Glomerular visceral epithelial cell (primary cell): ENCODE measurements at regions not wholly inside any gene's neighbourhood (a gene's known extent, or its start where the extent isn't known, plus 50 kb on each side); places are given as distances from the start of the nearest gene placed in this dataset.
"Not testable (repeated sequence)": the region's sequence is repeated elsewhere in the genome, so short reads cannot be mapped to it uniquely, and the experiment has no call there.

Source experiments
- DNase-seq: peaks from one replicate; pipeline ENCODE4 v3.0.0-alpha.2; 2016; ENCODE audit errors: extremely low spot score

DNA sequence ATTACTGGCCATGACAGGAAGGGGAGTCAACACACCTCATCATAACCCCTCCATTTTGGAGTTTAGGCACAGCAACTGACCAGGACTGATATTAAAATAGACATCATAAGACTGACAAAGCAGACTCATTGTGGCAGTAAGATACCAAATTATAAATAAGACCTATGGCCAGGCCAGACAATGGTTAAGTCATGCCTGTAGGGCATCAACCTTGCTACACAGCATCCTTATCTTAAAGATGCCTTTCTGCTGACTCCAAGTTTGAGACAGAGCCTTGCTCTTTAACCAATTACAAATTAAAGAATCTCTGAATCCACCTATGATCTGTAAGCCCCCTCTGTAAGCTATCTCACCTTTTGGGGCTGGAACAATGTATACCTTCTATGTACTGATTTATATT lies 65.5 kb downstream of the VCX2 start:
- no peak for DNase-seq

DNA sequence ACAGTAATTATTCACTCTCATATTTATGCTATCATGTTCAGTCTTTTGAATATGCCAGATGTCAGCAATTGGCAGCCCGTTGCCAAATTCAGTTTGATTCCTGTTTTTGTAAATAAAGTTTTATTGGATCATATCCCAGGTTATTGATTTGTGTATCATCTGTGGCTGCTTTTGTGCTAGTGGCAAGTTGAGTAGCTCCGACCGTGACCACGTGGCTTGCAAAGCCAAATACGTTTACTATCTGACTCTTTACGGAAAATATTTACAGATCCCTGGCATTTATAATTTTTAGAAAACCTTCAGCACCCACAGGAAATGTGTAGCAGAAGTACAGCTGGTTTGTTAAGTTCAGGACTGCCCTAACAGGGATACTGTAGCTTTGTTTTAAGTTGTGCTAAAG lies 67.4 kb downstream of the VCX2 start:
- no peak for DNase-seq

DNA sequence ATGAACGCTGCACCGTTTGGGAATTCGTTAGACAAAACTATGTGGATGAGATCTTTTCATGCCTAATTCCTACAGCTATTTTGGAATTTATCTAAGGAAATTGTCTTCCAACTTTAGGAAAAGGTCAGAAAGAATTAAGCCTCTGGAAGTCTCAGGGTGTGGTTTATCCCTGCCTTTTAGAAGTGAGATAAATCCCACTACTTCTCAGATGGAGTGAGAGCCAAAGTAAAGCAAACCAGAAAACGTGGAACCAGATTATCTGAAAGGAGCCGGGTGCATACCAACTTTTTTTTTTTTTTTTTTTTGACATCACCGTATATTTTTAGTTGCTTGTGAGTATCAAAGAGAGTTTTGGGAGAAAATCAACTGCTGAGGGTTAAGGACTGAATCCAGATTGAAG lies 79.6 kb downstream of the VCX2 start:
- DNase-seq: no peak

DNA sequence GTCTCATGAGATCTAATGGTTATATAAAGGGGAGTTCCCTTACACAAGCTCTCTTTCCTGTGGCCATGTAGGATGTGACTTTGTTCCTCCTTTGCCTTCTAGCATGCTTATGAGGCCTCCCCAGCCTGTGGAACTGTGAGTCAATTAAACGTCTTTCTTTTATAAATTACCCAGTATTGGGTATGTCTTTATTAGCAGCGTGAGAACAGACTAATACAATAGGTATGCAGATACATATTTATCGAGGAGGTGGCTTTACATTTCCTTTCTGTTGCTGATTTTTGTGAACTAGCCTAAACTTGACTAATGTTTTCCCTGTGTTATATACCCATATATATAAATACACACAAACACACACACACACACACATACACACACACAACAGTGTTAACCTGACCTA lies 80.2 kb downstream of the VCX2 start:
- no peak for DNase-seq

DNA sequence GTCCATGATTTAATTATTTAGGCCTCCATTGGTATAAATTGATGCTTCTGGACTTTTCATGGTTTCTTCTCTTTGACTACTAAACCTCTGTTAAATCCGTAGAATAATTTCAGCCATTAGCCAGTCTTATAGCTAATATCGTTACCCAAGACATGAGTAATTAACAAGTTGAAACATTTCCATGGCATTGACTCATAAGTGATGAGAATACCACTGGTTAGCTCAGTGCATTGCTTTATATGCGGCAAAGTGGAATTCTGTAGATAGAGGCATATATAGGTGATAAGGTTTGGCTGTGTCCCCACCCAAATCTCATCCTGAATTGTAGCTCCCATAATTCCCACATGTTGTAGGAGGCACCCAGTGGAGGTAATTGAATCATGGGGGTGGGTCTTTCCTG lies 80.6 kb downstream of the VCX2 start:
- DNase-seq: no peak

DNA sequence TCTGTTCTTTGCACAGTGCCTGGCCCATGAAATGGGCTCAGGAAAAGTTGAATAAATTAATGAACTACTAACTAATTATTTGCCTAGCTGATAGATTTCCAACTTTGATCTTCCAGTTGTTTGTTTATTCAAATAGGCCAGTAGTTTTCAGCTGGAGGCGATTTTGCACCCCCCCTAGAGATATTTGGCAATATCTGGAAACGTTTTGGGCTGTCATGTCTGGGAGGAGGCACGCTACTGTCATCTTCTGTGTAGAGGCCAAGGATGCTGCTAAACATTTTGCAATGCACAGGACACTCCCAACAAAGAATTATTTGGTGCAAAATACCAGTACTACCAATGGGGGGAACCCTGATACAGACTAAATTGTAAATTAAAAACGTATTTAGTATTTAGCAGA lies 81.9 kb downstream of the VCX2 start:
- DNase-seq: no peak

DNA sequence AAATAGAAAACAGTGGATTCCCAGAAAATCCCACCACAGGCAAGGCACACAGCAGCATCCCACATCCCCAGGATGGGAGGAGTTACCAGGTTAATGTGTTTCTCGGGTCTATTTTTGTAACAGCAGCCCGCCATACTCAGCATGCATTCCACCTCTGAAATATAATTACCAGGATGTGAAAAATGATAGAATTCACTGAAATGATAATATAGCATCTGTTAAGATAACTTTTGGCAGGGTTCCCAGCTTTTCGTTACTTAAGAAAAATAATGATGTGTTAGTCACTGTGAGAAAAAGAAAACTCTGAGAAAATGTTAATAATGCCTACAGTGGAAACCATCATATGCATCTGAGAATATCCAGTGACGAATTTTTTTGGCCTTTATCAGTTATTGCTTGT lies 87.1 kb downstream of the VCX2 start:
- peak; percentile 53 for DNase-seq

DNA sequence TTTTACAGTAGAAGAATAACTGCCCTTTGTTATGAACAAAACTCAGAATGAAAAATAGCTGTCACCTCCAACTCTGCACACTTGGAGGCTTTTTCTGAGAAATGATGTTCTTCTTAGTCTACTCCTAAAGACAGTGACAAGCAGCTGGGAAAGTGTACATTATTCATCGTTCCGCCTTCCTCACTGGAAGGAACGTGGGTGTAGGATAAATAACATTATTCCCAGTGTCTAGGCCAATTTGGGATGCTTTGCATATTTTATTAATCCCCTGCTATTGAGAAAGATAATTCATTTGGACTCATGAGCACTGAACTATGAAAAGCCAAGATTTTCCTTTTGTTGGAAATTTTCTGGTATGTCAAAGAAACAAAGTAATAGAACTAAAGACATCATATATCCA lies 87.8 kb downstream of the VCX2 start:
- no peak for DNase-seq

DNA sequence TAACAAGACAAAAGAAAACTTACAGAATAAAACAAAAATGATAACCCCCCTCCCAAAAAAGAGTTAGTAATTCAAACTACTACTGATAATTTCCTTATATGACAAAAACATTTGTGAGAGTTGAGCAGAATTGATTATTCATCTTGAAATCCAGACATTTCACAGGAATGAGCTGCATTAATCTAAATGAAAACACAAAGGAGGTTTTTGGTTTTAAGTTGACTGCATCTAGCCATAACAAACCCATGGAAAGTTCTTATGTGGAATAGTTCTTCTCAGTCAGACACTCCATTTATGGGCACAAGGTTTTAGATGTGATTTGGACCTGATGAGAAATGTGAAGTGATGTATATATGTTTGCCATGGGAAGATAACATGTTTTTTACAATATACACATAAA lies 95.4 kb downstream of the VCX2 start:
- no peak for DNase-seq

DNA sequence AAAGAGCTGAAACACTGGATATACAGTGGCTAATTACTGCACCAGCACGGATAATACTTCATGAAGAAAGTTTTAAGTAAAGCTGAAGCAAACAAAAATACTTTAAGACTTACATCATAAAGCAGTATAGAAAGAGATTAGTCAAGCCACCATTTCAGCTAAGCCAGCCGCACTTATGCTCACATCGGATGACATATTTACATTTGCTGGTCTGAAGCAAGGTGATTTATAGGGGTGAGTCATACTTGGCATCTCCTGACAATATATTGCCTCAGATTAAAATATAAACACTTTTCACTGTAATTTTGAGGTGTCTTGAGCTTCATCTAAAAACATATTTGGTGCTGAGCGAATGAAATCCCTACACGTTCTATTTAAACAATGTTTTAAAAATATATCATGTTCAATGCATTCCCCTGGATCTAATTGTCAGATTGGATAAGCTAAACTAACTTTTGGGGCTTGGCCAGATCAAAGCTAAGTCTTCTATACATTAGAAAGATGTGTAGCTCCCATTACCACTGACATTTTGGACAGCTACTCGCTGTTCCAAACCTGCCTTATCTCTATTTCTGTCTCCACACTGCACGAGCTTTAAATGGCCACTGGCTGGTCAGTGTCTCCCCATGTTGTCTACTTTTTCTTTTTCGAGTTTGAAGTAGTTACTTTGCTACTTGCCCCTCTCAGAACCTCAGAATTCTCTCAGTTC lies 103.2 kb downstream of the VCX2 start:
- peak; percentile 49 for DNase-seq

DNA sequence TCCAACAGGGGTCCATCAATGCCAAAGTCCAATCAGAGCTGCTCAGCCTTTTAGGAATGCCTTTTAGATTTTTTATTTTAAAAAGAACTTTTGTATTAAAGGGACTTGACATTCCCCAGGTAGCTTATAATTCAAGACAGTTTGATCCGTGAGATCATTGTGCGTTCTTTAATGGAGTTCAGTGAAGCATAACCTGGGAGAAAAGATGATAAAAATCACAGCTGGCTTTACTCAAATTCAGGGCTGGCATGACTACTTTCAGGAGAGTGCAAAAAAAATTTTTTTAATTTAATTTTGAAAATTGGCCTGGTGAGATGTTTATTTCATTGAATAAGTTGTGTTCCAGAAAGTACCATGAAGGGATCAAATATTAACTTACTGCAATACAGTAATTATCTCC lies 118.2 kb downstream of the VCX2 start:
- no peak for DNase-seq

DNA sequence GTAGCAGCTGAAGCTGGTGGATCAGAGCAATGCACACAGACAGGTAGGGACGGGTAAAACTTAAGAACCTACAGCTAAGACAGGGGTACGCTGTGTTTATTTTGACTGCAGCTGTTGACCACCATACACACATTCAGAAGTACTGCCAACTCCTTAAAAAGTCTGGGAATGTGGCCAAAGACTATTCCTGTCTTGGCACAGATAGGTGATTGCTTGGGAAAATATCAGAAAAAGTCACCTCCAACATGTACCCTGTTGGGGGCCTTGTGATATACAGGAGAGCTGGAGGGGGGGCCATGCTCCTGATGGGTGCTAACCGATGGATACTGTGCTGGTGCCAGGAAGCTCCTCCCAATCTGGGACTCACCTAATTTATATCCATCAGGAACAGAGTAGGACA lies 121.2 kb downstream of the VCX2 start:
- no peak for DNase-seq

DNA sequence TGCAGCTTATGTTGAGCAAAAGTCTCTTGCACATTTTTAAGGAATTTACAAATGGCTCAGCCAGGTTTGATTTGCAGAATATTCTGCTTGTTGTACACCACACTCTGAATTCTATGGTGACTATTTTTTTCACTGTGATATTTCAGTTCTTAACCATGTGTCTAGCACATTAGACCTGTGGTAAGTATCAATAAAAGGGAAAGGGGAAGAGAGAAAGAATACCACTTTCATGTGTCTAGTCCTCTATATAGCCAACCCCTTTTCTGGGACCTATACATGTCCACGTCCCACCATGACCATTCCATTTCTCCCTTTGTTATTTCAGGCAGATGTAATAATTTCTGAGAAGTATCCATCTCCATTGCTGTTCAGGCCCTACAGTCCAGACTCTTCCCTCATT lies 121.3 kb upstream of the PNPLA4 start:
- DNase-seq: no peak

DNA sequence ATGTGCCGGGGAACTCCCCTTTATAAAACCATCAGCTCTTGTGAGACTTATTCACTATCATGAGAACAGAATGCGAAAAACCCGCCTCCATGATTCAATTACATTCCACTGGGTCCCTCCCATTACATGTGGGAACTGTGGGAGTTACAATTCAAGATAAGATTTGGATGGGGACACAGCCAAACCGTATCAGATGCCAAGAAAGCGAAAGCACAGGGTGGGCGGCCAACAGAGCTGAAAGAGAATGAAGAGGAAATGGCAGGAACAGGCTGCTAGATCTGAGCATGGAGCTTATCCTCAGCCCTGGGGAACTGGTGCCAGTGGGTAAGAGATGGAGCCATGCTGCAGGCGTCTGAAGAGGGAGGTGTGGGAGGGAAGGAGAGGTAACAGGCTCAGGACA lies 117.7 kb upstream of the PNPLA4 start:
- DNase-seq: no peak

DNA sequence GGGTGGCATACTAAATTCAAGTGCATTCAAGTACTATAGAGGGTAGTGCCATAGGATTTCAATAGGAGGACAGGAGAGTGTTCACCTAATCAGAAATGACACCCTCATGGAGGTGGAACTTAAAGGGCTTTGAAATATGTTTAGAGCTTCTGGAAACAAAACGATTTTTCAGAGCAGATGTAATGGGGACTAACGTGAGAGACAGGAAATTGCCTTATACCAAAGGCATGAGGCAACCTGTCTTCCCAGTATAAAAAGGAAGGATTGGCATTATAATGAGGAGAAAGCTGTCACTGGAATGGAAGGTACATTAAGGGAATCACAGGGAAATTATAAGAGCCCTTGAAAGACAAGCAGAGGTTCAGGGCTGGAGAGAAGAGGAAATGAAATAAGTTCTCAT lies 116.3 kb upstream of the PNPLA4 start:
- DNase-seq: no peak

DNA sequence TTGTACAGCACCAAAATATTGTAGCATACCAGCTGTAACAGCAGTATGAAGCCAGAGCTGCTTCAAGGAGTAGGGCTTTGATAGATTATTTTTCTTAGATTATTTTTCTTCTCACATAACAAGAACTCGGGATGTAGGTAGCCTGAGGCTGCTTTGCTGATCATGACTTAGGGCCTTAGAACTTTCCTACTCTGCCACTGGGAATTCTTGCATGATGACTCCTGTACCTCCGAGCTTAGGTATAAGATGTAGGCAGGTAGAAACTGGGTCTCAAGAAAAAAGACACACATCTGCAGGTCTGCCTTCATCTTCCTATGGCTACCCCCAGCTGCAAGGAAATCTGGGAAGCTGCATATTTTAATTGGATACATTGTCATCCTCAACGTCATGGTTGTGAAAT lies 115.9 kb upstream of the PNPLA4 start:
- DNase-seq: no peak

DNA sequence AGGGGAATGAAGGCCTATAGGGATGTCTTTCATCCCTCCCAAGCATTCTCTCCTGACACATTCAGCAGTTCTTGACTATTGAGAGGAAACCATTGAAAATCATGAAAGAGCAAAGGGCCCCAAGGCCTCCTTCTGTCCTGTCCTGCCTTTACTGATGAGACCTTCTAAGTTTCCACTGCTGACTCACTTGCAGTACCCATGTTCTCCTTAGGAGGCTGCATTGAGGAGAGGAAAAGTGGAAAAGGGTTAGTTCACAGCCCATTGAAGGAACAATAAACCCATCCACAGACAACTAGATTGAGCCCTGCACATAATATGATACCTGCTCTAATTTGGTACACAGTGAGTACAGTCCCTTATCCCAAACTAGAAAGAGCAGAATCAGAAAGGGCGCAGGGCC lies 115.1 kb upstream of the PNPLA4 start:
- DNase-seq: no peak

DNA sequence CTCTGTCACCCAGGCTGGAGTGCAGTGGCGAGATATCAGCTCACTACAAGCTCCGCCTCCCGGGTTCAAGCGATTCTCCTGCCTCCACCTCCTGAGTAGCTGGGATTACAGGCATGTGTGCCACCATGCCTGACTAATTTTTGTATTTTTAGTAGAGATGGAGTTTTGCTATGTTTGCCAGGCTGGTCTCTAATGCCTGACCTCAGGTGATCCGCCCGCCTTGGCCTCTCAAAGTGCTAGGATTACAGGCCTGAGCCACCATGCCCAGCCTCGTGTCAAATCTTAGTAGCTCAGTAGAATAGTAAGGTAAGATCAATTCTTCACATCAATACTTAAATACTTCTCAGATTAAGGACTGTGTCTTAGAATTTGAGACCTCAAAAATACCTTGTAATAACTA lies 112.5 kb upstream of the PNPLA4 start:
- not testable (repeated sequence) for DNase-seq

DNA sequence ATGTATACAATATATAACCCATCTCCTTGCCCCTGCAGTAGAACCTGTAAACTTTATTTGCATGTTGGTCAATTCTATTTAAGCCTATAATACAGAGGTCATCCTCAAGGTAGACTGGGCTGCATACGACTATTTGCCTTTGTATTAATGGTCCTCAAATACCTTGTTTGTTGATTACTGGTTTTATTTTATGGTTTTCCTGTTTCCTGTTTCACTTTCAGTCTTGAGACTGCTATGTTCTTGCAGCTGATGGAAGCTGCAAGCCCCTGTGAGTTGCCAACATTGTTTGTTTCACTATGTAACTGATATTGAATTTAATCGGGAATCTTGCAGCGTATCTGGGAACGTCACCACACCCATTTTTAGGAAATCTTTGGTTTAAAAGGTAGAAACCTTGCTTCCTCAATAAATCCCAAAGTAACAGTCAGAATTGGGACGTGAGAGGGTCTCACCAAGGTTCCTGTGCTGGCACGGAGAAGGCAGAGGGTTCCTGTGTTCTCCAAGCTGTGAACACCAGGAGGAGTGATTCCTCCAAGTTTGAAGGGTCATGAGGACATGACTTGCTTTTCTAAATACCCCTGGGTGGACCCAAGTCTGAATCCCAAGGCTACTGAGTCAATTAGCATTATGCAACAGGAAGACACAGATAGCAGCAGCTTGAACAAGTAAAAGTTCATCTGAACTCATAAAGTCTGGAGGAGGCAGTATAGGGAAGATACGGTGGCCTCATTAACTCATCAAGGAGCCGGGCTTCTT lies 110.6 kb upstream of the PNPLA4 start:
- no peak for DNase-seq

DNA sequence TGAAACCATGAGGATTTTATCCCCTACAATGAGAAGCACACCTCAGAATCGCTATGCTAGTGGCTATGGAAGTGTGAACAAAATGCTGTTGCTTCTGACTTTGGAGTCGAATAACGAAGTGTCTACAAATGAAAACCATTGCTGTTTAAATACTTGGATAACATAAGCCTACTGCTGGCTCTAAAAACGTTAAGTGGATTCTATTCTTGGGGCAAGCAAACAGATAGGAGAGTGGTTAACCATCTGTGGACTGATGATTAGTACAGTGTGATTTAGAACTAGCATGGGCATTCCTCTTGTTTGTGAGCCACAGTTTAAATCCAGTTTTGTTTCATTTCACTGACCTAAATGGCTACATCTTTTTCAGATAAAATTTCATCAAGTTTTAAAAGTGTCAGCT lies 109.7 kb upstream of the PNPLA4 start:
- no peak for DNase-seq

DNA sequence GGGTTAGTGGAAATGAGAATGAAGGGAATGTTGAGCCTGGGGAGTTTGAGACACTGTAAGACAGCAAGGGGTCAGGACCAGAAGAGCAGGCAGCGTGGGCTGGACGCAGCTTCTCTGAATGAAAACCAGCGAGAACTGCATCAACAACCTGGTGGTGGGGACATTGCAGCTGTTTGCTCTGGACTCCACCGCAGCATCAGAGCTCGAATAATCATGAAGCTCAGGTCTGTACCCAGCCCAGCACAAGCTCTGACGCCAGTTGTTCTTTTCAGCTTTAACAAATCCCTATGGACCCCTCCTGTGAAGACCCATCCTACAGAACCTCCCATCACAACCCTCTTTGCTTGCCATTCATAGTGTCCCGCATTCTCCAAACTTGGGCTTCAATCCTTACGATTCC lies 106.8 kb upstream of the PNPLA4 start:
- no peak for DNase-seq

DNA sequence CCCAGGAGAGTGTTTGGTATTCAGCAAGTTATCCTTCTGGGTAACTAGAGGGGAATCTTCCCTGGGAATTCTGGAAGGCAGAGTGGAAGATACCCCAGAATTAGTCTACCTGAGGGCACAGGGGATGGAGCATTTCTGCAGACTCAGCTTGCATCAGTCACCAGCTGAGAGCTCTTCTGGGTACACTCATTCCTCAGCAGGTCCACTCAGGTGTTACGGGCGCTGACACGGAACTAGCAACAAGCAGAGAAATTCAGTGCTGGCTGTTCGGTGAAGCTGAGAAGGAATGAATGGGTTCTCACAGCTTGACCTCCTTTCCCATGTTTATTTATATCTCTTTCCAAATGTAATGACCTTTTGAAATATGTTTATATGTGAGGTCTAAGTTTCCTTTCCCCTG lies 106.0 kb upstream of the PNPLA4 start:
- DNase-seq: peak; percentile 1

DNA sequence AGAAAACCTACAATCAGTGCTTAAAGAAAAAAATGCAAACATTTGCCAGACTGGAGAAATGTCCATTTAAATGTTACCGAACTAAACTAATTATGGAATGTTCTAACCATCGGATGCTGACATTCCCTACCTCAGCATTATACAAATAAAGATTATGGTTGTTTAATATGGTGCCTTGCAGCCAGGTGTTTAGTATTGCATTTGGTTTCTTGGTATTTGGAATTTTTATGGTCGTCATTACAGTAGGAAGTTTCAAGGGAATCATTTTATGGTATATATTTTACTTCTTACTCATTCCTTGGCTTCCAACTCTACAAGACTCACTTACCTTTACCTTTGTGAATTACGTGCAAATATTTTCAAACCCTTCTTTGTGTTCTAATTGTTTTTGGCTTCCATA lies 103.1 kb upstream of the PNPLA4 start:
- no peak for DNase-seq

DNA sequence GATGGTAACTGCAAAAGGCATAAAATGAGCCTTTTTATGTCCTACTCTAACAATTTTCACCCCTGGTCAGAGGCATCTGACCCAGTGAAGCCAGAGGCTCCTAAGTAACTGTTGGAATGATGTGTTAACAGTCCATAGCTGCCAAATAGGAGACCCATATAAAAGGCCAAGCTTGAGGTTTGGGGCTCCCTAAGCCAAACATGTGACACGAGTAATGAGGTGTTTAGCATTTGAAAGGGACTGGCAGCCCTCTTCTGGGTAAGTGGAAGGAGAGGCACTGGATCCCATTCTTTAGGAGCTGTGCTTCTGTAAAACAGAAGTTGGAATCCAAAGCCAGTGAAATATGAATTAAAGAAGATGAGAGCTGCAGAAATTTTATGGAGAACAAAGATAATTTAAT lies 100.6 kb upstream of the PNPLA4 start:
- no peak for DNase-seq
